ENCODE measurements at regions not wholly inside any gene's neighbourhood (a gene's known extent, or its start where the extent isn't known, plus 50 kb on each side); places are given as distances from the start of the nearest gene placed in this dataset.

GRCh38 chr15:95262866-95263564, 1031.7 kb downstream of the MCTP2 start:
- no peak for TF ChIP-seq CHD1 (IDR thresholded peaks at IDR 0.05; ENCODE audit: low read depth, low read length)
- TF ChIP-seq EP300 (IDR thresholded peaks at IDR 0.05; ENCODE audit: borderline replicate concordance in 1 of 2, low read depth in 2 of 2, low read length in 2 of 2), result no peak
- TF ChIP-seq SIX5 (IDR thresholded peaks at IDR 0.05; ENCODE audit: low read depth, low read length), result no peak
- TF ChIP-seq HDAC6 (IDR thresholded peaks at IDR 0.05; ENCODE audit: low read depth, low read length), result no peak
- TF ChIP-seq KDM4A (IDR thresholded peaks at IDR 0.05; ENCODE audit: low read depth, low read length, severe bottlenecking), result no peak
- TF ChIP-seq CBX8 (IDR thresholded peaks at IDR 0.05; ENCODE audit: borderline replicate concordance, low read depth, low read length), result no peak
- no peak for TF ChIP-seq TBP (IDR thresholded peaks at IDR 0.05; ENCODE audit: low read depth, low read length)
- no peak for TF ChIP-seq CREB1 (IDR thresholded peaks at IDR 0.05)
- no peak for TF ChIP-seq ZNF274 (IDR thresholded peaks at IDR 0.05; ENCODE audit: borderline replicate concordance, extremely low read depth, low read length)
- no peak for TF ChIP-seq TAF1 (IDR thresholded peaks at IDR 0.05; ENCODE audit: low read depth, low read length)
- no peak for TF ChIP-seq MAFK (IDR thresholded peaks at IDR 0.05; ENCODE audit: low read depth, low read length)
- no peak for TF ChIP-seq TCF12 (IDR thresholded peaks at IDR 0.05; ENCODE audit: low read depth, low read length)
- ChIA-PET CTCF (ENCODE audit: partially characterized antibody) (interaction anchor here (1.2 to 5.4 kb wide), 3 partner anchors 25 to 681 kb away, joined by 4 to 29 read pairs (median 28); no protein-coding TSS in a partner anchor), POLR2A (ENCODE audit: partially characterized antibody) (no interaction called here)
- Histone ChIP-seq H2AFZ (ENCODE audit: low read length) (no peak overlapping the region), H3K79me2 (ENCODE audit: control insufficient read depth in 1 of 2, insufficient read depth in 2 of 2, low read length in 2 of 2) (no peaks in the 10 kb centered on the region), H4K20me1 (replicated peaks in 1 of 2; ENCODE audit: control insufficient read depth in 1 of 2, insufficient read depth in 2 of 2, low read length in 2 of 2) (no peaks in the 10 kb centered on the region), H3K79me1 (ENCODE audit: low read depth, low read length) (no peaks in the 10 kb centered on the region), H3K4me1 (replicated peaks in 1 of 4; ENCODE audit: control insufficient read depth in 3 of 4, insufficient read depth in 4 of 4, low read length in 3 of 4) (peaks cover 0 to 6% (median 0%) of the 10 kb centered on the region in 4 experiments; a peak in 2 of 7 replicates), H3K14ac (ENCODE audit: insufficient read length) (no peak overlapping the region), H2BK120ac (replicated peaks; ENCODE audit: low read depth, low read length) (no peak overlapping the region), H2BK12ac (ENCODE audit: low read depth, low read length) (no peak overlapping the region), H3K27me3 (replicated peaks in 1 of 4; ENCODE audit: control insufficient read depth in 3 of 4, extremely low read depth in 1 of 4, insufficient read depth in 3 of 4, low read length in 3 of 4) (no peaks in the 10 kb centered on the region), H3K4me3 (ENCODE audit: extremely low read depth in 1 of 4, insufficient read depth in 2 of 4, low read depth in 3 of 4, low read length in 4 of 4) (no peak overlapping the region), H3K56ac (replicated peaks; ENCODE audit: insufficient read length, low read depth, low read length) (no peak overlapping the region), H3K36me3 (ENCODE audit: control insufficient read depth in 2 of 4, insufficient read depth in 4 of 4, low read length in 3 of 4) (no peaks in the 10 kb centered on the region), H4K8ac (ENCODE audit: extremely low read depth, insufficient read depth, low read length) (no peak overlapping the region), H3K27ac (ENCODE audit: low read depth, low read length) (no peak overlapping the region), H3K23me2 (ENCODE audit: low read depth, low read length) (no peaks in the 10 kb centered on the region), H3K4me2 (ENCODE audit: insufficient read depth in 1 of 2, low read depth in 2 of 2, low read length in 2 of 2) (no peak overlapping the region), H2BK20ac (ENCODE audit: low read length) (no peak overlapping the region), H3K9me3 (ENCODE audit: insufficient read depth in 2 of 2, low read depth in 1 of 2, low read length in 1 of 2) (no peaks in the 10 kb centered on the region), H4K5ac (ENCODE audit: insufficient read length, low read depth, low read length) (no peak overlapping the region), H2BK15ac (ENCODE audit: low read length) (no peak overlapping the region), H3K18ac (ENCODE audit: extremely low read depth, low read length) (no peak overlapping the region), H2AK5ac (ENCODE audit: low read depth, low read length) (no peak overlapping the region), H3K23ac (ENCODE audit: insufficient read length) (no peak overlapping the region), H3K4ac (replicated peaks; ENCODE audit: insufficient read length, low read depth, low read length) (no peak overlapping the region), H2BK5ac (ENCODE audit: low read depth, low read length) (no peak overlapping the region), H3K9ac (replicated peaks in 1 of 4; ENCODE audit: extremely low read depth in 1 of 4, low read depth in 3 of 4, low read length in 3 of 4) (no peak overlapping the region), H4K91ac (replicated peaks; ENCODE audit: insufficient read length, low read length) (no peak overlapping the region)
- FAIRE-seq, result no peak
- 96% methylated on average over 6 of the region's 6 CpGs; no CpG with 5 or more reads in 1 of the 2 experiments for WGBS, 2 experiments (ENCODE audit: extremely low coverage in 1 of 2, insufficient coverage in 1 of 2, insufficient read length in 1 of 2, insufficient replicate concordance in 2 of 2, low coverage in 1 of 2, low lambda C conversion rate in 2 of 2, missing lambda C conversion rate in 1 of 2)
- DNase-seq (ENCODE audit: low read depth in 1 of 2, low spot score in 2 of 2), result no peak

Measured in H1 (cell line).